Stimulated activated CD4-positive, alpha-beta T cell treated with anti-CD3 and anti-CD28 coated beads, Interleukin-1b, Interleukin-23, amount 100 ng/mL, for 1 hour (primary cell): ENCODE measurements at regions not wholly inside any gene's neighbourhood (a gene's known extent, or its start where the extent isn't known, plus 50 kb on each side); places are given as distances from the start of the nearest gene placed in this dataset.

Experiments
- DNase-seq, 2 donors: peaks; one replicate each; pipeline ENCODE4 v3.0.0-alpha.2; 2020; ENCODE audit warnings: low read depth in 2 of 2

- no peak for DNase-seq
Measured at GRCh38 chr11:128407962-128408361, 179.4 kb downstream of the ETS1 start.

- no peak for DNase-seq
Measured at GRCh38 chr11:128405714-128406662, 181.4 kb downstream of the ETS1 start.

GRCh38 chr11:128405112-128405511 is 182.2 kb downstream of the ETS1 start:
- DNase-seq: no peak

- no peak for DNase-seq
Measured at GRCh38 chr11:128404437-128404836, 182.9 kb downstream of the ETS1 start.

- no peak for DNase-seq
Measured at GRCh38 chr11:128400382-128401203, 186.8 kb downstream of the ETS1 start.

GRCh38 chr11:128399251-128400121 is 187.9 kb downstream of the ETS1 start:
- no peak for DNase-seq

- no peak for DNase-seq
Measured at GRCh38 chr11:128398517-128399250, 188.7 kb downstream of the ETS1 start.

GRCh38 chr11:128397362-128397761 is 190.0 kb downstream of the ETS1 start:
- DNase-seq: no peak

- DNase-seq: no peak
Measured at GRCh38 chr11:128394431-128395089, 192.8 kb downstream of the ETS1 start.

GRCh38 chr11:128392259-128392658 is 195.1 kb downstream of the ETS1 start:
- no peak for DNase-seq

- no peak for DNase-seq
Measured at GRCh38 chr11:128391811-128392210, 195.5 kb downstream of the ETS1 start.

GRCh38 chr11:128390246-128390645 is 197.1 kb downstream of the ETS1 start:
- no peak for DNase-seq

- DNase-seq: no peak
Measured at GRCh38 chr11:128389461-128389976, 197.8 kb downstream of the ETS1 start.

- no peak for DNase-seq
Measured at GRCh38 chr11:128388206-128388815, 199.0 kb downstream of the ETS1 start.

GRCh38 chr11:128379587-128380580 is 207.5 kb downstream of the ETS1 start:
- no peak for DNase-seq

- no peak for DNase-seq
Measured at GRCh38 chr11:128375961-128376360, 211.4 kb downstream of the ETS1 start.

- no peak for DNase-seq
Measured at GRCh38 chr11:128374026-128374425, 213.3 kb downstream of the ETS1 start.

GRCh38 chr11:128372977-128373376 is 214.4 kb downstream of the ETS1 start:
- DNase-seq: no peak

- no peak for DNase-seq
Measured at GRCh38 chr11:128367573-128367972, 219.8 kb downstream of the ETS1 start.
